GM18870 (cell line): ENCODE measurements at regions not wholly inside any gene's neighbourhood (a gene's known extent, or its start where the extent isn't known, plus 50 kb on each side); places are given as distances from the start of the nearest gene placed in this dataset.
A peak's percentile ranks its signal among the peaks of the same experiment; 100 is the strongest.
"Not testable (repeated sequence)": the region's sequence is repeated elsewhere in the genome, so short reads cannot be mapped to it uniquely, and the experiment has no call there.

Experiments used
- ATAC-seq: cut with Tn5 transposase; IDR thresholded peaks from one replicate; pipeline ENCODE4 v1.9.1; 2021; ENCODE audit warnings: moderate library complexity; ENCODE audit not compliant: unreplicated experiment

GRCh38 chrX:103911236-103911635 lies 51.2 kb upstream of the TMSB15B start:
- no peak for ATAC-seq

GRCh38 chrX:103910430-103910829 lies 52.0 kb upstream of the TMSB15B start:
- peak; percentile 61 for ATAC-seq

GRCh38 chrX:103904301-103904700 lies 58.1 kb upstream of the TMSB15B start:
- no peak for ATAC-seq

- not testable (repeated sequence) for ATAC-seq
These were observed 59.8 kb upstream of the TMSB15B start for GRCh38 chrX:103902606-103903005.

- ATAC-seq, result no peak
These were observed 57.2 kb upstream of the RAB9B start for GRCh38 chrX:103889216-103889615.

GRCh38 chrX:103886624-103887023 lies 54.6 kb upstream of the RAB9B start:
- ATAC-seq, result no peak

- no peak for ATAC-seq
These were observed 51.5 kb upstream of the RAB9B start for GRCh38 chrX:103883533-103883932.

GRCh38 chrX:103882999-103883398 lies 50.9 kb upstream of the RAB9B start:
- no peak for ATAC-seq
